ENCODE measurements at regions not wholly inside any gene's neighbourhood (a gene's known extent, or its start where the extent isn't known, plus 50 kb on each side); places are given as distances from the start of the nearest gene placed in this dataset.

DNA sequence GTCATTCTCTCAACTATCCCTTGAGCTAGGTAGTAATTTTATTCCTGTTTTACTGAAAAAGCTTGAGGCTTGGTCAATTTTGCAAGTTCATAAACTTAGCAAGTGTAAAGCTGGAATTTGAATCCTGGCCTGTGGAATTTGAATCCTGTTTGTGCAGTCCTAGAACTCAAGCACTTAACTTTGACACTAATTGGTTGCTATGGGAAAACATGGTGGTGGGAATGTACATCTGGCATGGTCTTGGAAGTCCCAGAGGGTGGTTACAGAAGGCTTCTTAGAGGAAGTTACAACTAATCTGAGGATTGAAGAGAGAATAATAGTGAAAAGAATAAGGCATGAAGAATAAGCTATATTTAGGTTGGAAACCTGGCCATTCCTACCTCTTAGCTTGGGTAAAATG is 66.5 kb upstream of the LIN7C start:
- TF ChIP-seq, protein P1, sequence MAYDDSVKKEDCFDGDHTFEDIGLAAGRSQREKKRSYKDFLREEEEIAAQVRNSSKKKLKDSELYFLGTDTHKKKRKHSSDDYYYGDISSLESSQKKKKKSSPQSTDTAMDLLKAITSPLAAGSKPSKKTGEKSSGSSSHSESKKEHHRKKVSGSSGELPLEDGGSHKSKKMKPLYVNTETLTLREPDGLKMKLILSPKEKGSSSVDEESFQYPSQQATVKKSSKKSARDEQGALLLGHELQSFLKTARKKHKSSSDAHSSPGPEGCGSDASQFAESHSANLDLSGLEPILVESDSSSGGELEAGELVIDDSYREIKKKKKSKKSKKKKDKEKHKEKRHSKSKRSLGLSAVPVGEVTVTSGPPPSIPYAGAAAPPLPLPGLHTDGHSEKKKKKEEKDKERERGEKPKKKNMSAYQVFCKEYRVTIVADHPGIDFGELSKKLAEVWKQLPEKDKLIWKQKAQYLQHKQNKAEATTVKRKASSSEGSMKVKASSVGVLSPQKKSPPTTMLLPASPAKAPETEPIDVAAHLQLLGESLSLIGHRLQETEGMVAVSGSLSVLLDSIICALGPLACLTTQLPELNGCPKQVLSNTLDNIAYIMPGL (CRISPR knock-in tag; IDR thresholded peaks at IDR 0.05) = no peak
- TF ChIP-seq TEAD4 (CRISPR knock-in tag; IDR thresholded peaks at IDR 0.05) (no peak), PRDM15 (CRISPR knock-in tag; IDR thresholded peaks at IDR 0.05) (no peak), PRRX2 (CRISPR knock-in tag; IDR thresholded peaks at IDR 0.05) (no peak), NFATC4 (CRISPR knock-in tag; IDR thresholded peaks at IDR 0.05) (no peak), ZNF416 (CRISPR knock-in tag; IDR thresholded peaks at IDR 0.05) (no peak), ZNF121 (CRISPR knock-in tag; IDR thresholded peaks at IDR 0.05) (no peak), GABPB1 (CRISPR knock-in tag; IDR thresholded peaks at IDR 0.05) (no peak)
- TF ChIP-seq, protein P2, sequence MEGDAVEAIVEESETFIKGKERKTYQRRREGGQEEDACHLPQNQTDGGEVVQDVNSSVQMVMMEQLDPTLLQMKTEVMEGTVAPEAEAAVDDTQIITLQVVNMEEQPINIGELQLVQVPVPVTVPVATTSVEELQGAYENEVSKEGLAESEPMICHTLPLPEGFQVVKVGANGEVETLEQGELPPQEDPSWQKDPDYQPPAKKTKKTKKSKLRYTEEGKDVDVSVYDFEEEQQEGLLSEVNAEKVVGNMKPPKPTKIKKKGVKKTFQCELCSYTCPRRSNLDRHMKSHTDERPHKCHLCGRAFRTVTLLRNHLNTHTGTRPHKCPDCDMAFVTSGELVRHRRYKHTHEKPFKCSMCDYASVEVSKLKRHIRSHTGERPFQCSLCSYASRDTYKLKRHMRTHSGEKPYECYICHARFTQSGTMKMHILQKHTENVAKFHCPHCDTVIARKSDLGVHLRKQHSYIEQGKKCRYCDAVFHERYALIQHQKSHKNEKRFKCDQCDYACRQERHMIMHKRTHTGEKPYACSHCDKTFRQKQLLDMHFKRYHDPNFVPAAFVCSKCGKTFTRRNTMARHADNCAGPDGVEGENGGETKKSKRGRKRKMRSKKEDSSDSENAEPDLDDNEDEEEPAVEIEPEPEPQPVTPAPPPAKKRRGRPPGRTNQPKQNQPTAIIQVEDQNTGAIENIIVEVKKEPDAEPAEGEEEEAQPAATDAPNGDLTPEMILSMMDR (IDR thresholded peaks at IDR 0.05) = no peak
- TF ChIP-seq, protein P3, sequence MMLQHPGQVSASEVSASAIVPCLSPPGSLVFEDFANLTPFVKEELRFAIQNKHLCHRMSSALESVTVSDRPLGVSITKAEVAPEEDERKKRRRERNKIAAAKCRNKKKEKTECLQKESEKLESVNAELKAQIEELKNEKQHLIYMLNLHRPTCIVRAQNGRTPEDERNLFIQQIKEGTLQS (CRISPR knock-in tag; conservative IDR thresholded peaks at IDR 0.05) = no peak
